Stimulated activated CD8-positive, alpha-beta memory T cell treated with anti-CD3 and anti-CD28 coated beads, Interleukin-4, amount 100 ng/mL, for 4 hours (primary cell): ENCODE measurements at regions not wholly inside any gene's neighbourhood (a gene's known extent, or its start where the extent isn't known, plus 50 kb on each side); places are given as distances from the start of the nearest gene placed in this dataset.

ENCODE experiments used
- DNase-seq, 2 donors: peaks; one replicate each; pipeline ENCODE4 v3.0.0-alpha.2; 2020; ENCODE audit warnings: low read depth in 2 of 2, low spot score in 1 of 2

GRCh38 chr11:11141065-11141464 is 212.0 kb downstream of the CSNK2A3 start:
- no peak for DNase-seq

- DNase-seq: no peak
Observed at GRCh38 chr11:11140510-11140909, 212.5 kb downstream of the CSNK2A3 start.

- DNase-seq: no peak
Observed at GRCh38 chr11:11137339-11137738, 215.7 kb downstream of the CSNK2A3 start.

GRCh38 chr11:11135820-11136476 is 217.1 kb downstream of the CSNK2A3 start:
- DNase-seq: no peak

- DNase-seq: no peak
Observed at GRCh38 chr11:11129118-11129517, 223.9 kb downstream of the CSNK2A3 start.

DNA sequence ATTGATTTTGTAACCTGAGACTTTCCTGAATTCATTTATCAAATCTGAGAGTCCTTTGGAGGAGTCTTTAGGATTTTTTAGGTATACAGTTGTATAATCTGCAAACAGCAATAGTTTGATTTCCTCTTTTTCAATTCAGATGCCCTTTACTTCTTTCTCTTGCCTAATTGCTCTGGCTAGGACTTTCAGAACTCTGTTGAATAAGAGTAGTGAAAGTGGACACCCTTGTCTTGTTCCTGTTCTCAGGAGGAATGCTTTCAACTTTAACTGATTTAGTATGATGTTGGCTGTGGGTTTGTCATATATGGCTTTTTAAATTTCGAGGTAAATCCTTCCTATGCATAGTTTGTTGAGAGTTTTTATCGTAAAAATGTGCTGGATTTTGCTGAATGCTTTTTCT is 227.4 kb downstream of the CSNK2A3 start:
- DNase-seq: no peak

- no peak for DNase-seq
Observed at GRCh38 chr11:11122749-11123148, 230.3 kb downstream of the CSNK2A3 start.

GRCh38 chr11:11119917-11120316 is 233.1 kb downstream of the CSNK2A3 start:
- DNase-seq: no peak

- DNase-seq: no peak
Observed at GRCh38 chr11:11117730-11118129, 235.3 kb downstream of the CSNK2A3 start.

DNA sequence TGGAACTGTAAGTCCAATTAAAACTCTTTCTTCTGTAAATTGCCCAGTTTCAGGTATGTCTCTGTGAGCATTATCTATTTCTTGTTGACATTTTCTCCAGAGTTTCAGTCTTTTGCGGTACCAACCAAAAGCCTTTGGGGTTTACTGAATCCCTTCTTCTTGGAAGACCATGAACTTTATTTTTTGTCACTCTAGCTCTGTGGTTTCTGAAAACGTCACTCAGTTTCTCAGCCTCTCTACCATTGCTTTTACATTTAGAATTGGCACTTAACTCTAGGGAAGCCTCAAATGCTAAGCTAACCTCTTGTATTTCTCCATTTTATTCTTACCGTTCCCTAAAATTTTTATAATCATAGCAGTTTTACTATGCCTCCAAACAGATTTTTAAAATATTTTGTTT is 237.6 kb downstream of the CSNK2A3 start:
- no peak for DNase-seq

- no peak for DNase-seq
Observed at GRCh38 chr11:11113626-11114025, 239.4 kb downstream of the CSNK2A3 start.

DNA sequence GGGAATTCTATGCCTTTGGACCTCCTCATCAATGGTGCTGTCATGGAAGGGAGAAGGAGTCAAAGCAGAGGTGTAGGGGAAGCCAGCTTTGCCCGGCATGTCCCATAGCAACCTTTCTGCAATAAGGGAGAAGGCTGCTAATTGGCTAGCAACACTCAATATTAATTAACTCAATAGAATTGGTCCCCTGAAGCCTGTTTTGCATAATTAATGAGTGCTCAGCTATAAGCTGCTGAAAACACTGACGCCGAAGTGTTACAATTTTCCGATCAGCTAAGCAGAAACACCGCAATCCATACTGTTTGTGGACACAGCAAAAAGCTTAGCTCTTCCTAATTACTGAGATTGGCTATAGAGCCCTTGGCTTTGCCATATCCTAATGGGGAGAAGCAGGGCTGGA is 245.0 kb downstream of the CSNK2A3 start:
- DNase-seq: no peak

DNA sequence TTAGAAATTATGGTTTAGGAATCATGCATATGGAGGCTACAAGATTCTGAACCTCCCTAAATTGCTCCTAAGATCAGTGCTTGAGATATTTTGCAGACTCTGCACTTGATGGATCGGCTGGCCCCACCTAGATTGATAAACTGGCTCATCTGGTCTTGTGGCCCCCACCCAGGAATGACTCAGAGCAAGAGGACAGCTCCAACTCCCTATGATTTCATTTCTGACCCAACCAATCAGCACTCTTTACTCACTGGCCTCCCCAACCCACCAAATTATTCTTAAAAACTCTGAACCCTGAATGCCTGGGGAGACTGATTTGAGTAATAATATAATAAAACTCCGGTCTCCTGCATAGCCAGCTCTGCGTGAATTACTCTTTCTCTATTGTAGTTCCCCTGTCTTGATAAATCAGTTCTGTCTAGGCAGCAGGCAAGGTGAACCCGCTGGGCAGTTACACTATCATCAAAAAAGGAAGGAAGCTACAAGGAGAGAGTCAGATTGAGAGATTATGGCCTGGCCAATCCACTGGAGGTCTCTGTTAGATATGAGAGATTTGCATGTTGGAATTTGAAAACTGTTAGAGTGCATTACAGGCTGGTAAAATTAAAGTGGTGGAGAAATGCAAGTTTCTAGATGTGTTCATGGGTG is 245.8 kb downstream of the CSNK2A3 start:
- no peak for DNase-seq

DNA sequence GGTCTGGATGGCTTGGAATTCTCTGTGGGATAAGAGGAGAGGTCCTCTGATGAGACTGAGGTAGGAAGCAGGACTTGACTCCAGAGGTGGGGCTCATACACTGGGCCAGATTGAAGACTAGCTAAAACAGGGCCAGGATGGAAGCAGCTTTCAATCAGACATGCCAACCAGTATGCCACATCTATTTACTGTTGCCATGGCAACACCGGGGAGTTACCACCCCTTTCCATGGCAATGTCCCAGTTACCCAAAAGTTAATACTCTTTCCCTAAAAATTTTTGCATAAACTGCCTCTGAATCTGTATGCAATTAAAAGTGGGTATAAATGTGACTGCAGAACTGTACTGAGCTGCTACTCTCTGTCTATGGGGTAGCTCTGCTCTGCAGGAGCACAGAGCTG is 247.5 kb upstream of the ZBED5 start:
- no peak for DNase-seq

DNA sequence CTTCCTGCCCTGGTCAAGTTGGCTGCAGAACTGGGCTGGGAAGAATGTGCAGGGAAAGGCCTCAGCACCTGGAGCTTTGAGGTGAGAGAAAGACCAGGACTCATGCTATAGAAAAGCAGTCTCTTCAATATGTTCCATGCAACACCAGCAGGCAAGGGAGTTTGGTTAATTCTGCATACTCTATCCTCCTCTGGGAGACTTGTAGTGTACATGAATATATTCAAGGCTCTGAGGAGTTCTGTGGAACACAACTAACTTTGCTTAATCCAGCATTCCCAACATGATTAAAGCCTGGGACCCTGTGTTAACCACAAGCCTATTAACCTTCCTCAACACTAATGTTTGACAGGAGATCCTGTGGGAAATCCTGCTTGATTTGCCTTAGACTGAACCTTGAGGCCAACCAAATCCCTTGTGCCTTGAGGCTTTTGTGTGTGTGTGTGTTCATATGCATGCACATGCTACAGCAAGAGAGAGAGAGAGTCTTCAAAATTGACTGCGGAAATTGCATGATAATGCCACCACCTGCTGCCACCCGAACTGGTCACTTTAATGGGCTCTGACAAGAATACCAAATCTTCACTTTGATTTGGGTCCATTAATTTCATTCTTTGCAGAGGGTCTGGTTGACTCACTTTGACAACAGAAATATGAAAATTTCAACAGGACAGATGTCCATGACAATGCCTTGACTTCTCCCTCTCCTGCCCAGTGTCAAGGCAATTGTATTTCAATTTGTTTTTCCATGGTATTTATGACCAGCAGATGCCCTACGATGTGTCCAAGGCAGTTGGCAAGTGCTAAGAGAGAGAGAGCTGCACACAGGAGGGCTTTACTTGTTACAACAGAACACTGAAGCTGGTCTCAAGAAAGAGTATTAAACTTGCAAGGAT is 238.2 kb upstream of the ZBED5 start:
- DNase-seq: no peak

DNA sequence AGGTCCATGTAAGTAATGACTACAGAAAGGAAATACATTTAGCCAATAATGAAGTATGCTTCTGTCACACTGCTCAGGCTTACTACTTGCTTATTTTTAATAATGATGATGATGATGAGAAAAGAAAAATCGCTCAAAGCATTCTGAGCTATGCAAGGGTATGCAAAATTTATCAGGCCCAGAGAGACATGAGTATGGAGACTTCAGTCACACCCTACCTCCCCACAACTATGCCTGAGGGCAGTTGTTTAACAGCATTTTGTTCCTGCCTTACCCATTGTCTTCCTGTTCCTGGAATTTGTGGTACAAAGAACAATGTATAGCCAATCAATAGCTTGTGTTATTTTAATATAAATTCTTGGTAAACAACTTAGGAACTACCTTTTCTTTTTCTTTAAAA is 232.6 kb upstream of the ZBED5 start:
- no peak for DNase-seq

DNA sequence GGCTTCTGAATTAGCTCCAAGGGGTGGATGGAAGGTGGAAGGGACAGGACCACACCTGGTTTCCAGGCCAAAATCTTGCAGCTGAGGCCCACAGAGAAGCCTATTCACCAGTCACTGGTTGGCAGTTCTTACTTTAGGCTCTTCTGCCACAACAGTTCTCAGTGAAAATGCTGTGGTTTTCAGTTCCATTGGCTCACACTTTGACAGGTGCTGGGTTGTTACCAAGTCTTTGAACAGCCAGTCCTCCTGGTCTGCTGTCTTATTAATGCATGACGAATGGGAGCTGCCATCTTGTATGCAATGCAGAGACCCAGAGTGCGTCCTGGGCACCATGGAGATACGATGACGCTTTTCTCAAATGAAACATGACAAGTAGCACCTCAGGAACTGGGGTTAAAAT is 232.0 kb upstream of the ZBED5 start:
- DNase-seq: no peak

DNA sequence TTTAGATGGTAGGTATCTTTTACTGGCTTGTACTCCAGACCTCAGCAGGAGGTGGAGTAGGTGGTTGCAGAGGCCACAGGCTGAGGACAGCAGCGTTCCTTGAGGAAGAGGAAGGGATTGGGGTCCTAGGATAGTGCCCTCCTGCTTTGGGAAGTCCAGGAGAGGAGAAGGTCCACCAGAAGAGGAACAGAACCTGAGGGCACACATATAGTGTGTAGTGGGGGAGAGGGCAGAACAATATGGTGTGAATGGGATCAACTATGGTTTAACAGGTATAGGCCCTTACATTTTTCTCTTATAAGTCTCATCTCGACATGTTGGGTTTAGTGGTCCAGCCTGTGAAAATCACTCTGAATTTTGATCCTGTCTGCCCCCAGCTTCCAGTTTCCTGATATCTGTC is 229.1 kb upstream of the ZBED5 start:
- no peak for DNase-seq

- DNase-seq: no peak
Observed at GRCh38 chr11:11085580-11085979, 227.7 kb upstream of the ZBED5 start.

GRCh38 chr11:11084337-11084736 is 226.5 kb upstream of the ZBED5 start:
- no peak for DNase-seq

GRCh38 chr11:11083441-11083840 is 225.6 kb upstream of the ZBED5 start:
- DNase-seq: no peak

GRCh38 chr11:11082646-11083045 is 224.8 kb upstream of the ZBED5 start:
- DNase-seq: no peak
